ENCODE measurements at regions not wholly inside any gene's neighbourhood (a gene's known extent, or its start where the extent isn't known, plus 50 kb on each side); places are given as distances from the start of the nearest gene placed in this dataset.

DNA sequence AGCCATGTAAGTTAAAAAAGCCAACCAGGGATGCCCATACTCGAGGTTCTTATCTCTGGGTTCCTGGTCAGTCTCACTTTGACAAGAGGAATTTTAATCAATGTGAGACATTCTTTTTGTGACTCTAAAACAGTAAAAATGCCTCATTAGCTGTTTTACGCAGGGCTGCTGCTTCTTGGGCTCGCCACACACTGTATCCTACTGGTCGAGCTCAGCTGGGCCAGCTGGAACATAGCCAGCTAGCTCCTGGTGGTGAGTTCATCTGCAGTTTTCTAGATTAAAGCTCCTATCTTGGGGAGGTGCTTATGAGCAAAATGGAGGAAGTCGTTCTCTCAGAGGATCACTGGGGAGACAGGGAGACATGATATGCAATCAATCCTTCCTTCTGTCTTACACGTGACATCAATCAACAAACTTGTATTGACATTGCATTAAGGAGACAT lies 55.9 kb upstream of the LEF1 start:
- Mint-ChIP-seq H3K4me1 (ENCODE audit: low read depth) (peaks cover 6% of the 10 kb centered on the region), H3K27me3 (no peaks in the 10 kb centered on the region), H3K9me3 (peaks cover 6% of the 10 kb centered on the region), H3K4me3 (no peak overlapping the region), H3K36me3 (ENCODE audit: low read depth) (peaks cover 13% of the 10 kb centered on the region), H3K27ac (no peak overlapping the region)
- ChIA-PET CTCF (no interaction called here), POLR2A (interaction anchor here (1.3 kb wide), 1 partner anchor 52 kb away, joined by 3 read pairs; no protein-coding TSS in a partner anchor)
- TF ChIP-seq, protein P1, sequence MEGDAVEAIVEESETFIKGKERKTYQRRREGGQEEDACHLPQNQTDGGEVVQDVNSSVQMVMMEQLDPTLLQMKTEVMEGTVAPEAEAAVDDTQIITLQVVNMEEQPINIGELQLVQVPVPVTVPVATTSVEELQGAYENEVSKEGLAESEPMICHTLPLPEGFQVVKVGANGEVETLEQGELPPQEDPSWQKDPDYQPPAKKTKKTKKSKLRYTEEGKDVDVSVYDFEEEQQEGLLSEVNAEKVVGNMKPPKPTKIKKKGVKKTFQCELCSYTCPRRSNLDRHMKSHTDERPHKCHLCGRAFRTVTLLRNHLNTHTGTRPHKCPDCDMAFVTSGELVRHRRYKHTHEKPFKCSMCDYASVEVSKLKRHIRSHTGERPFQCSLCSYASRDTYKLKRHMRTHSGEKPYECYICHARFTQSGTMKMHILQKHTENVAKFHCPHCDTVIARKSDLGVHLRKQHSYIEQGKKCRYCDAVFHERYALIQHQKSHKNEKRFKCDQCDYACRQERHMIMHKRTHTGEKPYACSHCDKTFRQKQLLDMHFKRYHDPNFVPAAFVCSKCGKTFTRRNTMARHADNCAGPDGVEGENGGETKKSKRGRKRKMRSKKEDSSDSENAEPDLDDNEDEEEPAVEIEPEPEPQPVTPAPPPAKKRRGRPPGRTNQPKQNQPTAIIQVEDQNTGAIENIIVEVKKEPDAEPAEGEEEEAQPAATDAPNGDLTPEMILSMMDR (IDR thresholded peaks at IDR 0.05), result no peak
- intact Hi-C loops (cut with micrococcal nuclease), result no loop called here
- DNase-seq (no peak), ATAC-seq (no peak)

DNA sequence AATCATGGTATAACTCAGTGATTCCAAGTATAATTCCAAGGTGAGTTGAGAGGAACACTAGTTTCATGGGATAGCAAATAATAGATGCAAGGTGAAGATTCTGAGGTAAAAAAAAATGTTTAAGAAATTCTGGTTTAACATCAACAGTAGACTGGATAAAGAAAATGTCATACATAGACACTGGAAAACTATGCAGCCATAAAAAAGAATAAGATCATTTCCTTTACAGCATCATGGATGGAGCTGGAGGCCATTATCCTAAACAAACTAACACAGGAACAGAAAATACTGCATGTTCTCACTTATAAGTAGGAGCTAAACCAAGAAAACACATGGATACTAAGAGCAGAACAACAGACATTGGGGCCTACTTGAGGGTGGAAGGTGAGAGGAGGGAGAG lies 54.6 kb upstream of the LEF1 start:
- Mint-ChIP-seq H3K4me3 (no peak overlapping the region), H3K4me1 (ENCODE audit: low read depth) (peaks cover 6% of the 10 kb centered on the region), H3K27ac (no peak overlapping the region), H3K9me3 (peaks cover 6% of the 10 kb centered on the region), H3K36me3 (ENCODE audit: low read depth) (peaks cover 13% of the 10 kb centered on the region), H3K27me3 (no peaks in the 10 kb centered on the region)
- DNase-seq, result no peak
- TF ChIP-seq, protein P1 (IDR thresholded peaks at IDR 0.05), result no peak
- ChIA-PET POLR2A (no interaction called here), CTCF (interaction anchor here (1.2 kb wide), 1 partner anchor 349 kb away, joined by 3 read pairs; no protein-coding TSS in a partner anchor)
- intact Hi-C loops (cut with micrococcal nuclease), result no loop called here
- no peak for ATAC-seq

DNA sequence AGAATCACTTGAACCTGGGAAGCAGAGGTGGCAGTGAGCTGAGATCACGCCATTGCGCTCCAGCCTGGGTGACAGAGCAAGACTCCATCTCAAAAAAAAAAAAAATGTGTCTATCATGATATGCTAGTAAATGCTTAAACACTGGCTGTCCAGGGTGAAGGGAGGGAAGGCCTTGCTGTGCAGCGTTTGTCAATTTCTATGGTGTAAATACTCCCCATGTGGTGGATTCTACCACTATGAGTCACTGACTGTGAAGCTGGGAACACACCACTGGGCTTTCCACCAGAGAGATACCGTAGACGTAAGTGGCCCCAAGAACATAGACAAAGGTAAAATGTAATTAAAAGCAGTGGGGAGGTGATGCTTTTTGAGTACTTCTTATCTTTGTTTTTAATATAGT lies 51.3 kb upstream of the LEF1 start:
- peaks cover 10% of the 10 kb centered on the region for H3K9me3 Mint-ChIP-seq
- no peak overlapping the region for H3K27ac Mint-ChIP-seq
- DNase-seq, result no peak
- ChIA-PET CTCF (no interaction called here), POLR2A (no interaction called here)
- peak; percentile 49 for ATAC-seq
- no peaks in the 10 kb centered on the region for H3K27me3 Mint-ChIP-seq
- intact Hi-C loops (cut with micrococcal nuclease), result no loop called here
- TF ChIP-seq, protein P1 (IDR thresholded peaks at IDR 0.05), result no peak
- H3K4me1 Mint-ChIP-seq (ENCODE audit: low read depth), result no peaks in the 10 kb centered on the region
- H3K4me3 Mint-ChIP-seq, result no peak overlapping the region
- peaks cover 19% of the 10 kb centered on the region for H3K36me3 Mint-ChIP-seq (ENCODE audit: low read depth)

Measured in activated CD8-positive, alpha-beta T cell treated with anti-CD3 and anti-CD28 coated beads for 36 hours (primary cell).